NB4 (cell line): ENCODE measurements at regions not wholly inside any gene's neighbourhood (a gene's known extent, or its start where the extent isn't known, plus 50 kb on each side); places are given as distances from the start of the nearest gene placed in this dataset.

Experiments used
- MYC ChIP-seq: IDR thresholded peaks from 2 replicates; pipeline ENCODE4 v1.6.1; 2011; ENCODE audit warnings: low read depth, low read length
- POLR2A ChIP-seq: IDR thresholded peaks from 2 replicates; pipeline ENCODE4 v1.6.1; 2011; ENCODE audit warnings: mild to moderate bottlenecking; ENCODE audit not compliant: insufficient read length; ENCODE audit errors: extremely low read depth
- TF ChIP-seq, protein P1 (sequence below): IDR thresholded peaks from one replicate; pipeline ENCODE4 v1.5.1; 2012; ENCODE audit warnings: low read depth, low read length
- TF ChIP-seq, protein P2 (sequence below): IDR thresholded peaks from 2 replicates; pipeline ENCODE4 v1.6.1; 2011; ENCODE audit warnings: low read depth, low read length

- TF ChIP-seq, protein P1, sequence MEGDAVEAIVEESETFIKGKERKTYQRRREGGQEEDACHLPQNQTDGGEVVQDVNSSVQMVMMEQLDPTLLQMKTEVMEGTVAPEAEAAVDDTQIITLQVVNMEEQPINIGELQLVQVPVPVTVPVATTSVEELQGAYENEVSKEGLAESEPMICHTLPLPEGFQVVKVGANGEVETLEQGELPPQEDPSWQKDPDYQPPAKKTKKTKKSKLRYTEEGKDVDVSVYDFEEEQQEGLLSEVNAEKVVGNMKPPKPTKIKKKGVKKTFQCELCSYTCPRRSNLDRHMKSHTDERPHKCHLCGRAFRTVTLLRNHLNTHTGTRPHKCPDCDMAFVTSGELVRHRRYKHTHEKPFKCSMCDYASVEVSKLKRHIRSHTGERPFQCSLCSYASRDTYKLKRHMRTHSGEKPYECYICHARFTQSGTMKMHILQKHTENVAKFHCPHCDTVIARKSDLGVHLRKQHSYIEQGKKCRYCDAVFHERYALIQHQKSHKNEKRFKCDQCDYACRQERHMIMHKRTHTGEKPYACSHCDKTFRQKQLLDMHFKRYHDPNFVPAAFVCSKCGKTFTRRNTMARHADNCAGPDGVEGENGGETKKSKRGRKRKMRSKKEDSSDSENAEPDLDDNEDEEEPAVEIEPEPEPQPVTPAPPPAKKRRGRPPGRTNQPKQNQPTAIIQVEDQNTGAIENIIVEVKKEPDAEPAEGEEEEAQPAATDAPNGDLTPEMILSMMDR: no peak
- TF ChIP-seq POLR2A (no peak), MYC (no peak)
- TF ChIP-seq, protein P2, sequence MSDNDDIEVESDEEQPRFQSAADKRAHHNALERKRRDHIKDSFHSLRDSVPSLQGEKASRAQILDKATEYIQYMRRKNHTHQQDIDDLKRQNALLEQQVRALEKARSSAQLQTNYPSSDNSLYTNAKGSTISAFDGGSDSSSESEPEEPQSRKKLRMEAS: no peak
These were observed 191.1 kb downstream of the FNDC1 start for GRCh38 chr6:159360306-159360705.
